Stimulated activated CD8-positive, alpha-beta memory T cell treated with anti-CD3 and anti-CD28 coated beads, Interleukin-4, amount 100 ng/mL, for 4 hours (primary cell): ENCODE measurements at regions not wholly inside any gene's neighbourhood (a gene's known extent, or its start where the extent isn't known, plus 50 kb on each side); places are given as distances from the start of the nearest gene placed in this dataset.
"Not testable (repeated sequence)": the region's sequence is repeated elsewhere in the genome, so short reads cannot be mapped to it uniquely, and the experiment has no call there.

Experiments
- DNase-seq, 2 donors: peaks; one replicate each; pipeline ENCODE4 v3.0.0-alpha.2; 2020; ENCODE audit warnings: low read depth in 2 of 2, low spot score in 1 of 2

DNA sequence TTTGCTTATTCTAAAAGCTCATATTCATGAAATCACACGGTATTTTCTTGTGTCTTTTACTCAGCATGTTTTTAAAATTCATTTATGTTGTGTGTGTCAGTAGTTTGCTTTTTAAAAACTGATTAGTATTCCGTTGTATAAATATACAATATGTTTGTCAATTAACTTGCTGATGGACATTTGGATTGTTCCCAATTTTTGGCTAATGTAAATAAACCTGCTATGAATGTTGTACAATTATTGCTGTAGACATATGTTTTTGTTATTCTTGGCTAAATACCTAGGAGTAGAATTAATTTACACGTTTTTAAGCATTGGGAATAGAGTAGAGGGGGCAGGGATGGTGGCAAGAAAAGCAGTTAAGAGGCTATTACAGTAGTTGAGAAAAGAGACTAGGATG lies 199.5 kb upstream of the CCL2 start:
- DNase-seq = no peak

GRCh38 chr17:34059423-34060220 lies 195.5 kb upstream of the CCL2 start:
- no peak for DNase-seq

DNA sequence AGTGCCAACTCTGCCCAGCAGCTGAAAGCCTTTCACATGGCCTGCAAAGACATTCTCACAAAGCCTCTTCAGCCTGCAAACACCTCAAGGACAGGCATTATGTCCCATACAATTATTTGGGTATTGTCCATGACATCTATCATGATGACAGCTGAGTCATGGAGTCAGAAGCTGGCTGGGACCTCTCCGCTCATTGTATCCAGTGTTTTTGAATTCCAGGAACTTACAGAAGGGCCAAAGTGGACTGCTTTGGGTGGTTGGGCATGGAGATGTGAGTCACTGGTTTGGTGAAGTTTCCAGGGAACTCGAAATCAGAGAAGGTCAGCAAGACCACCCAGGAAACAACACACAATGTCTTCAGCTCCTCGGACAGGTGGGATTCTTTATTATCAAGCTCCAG lies 188.6 kb upstream of the CCL2 start:
- no peak for DNase-seq

DNA sequence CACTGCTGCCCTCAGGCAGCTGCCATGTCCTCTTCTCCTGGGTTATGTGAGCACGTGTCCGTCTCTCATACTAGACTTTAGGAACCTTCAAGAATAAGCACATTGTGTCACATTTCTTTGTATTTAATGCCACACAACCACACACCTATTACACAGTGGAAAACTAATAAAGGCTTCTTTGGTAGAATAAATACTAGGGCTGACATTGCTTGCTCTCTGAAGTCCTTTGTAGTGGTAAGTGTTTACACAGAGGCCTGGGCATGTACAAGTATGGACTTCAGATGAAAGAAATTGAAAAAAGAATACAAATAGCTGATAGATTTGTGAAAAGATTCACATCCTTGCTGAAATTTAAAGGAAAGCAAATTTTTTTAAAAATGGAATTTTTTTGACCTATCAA lies 188.1 kb upstream of the CCL2 start:
- DNase-seq = no peak

- no peak for DNase-seq
Observed at GRCh38 chr17:34068571-34068970, 186.5 kb upstream of the CCL2 start.

GRCh38 chr17:34070712-34071111 lies 184.4 kb upstream of the CCL2 start:
- no peak for DNase-seq

GRCh38 chr17:34071886-34072420 lies 183.1 kb upstream of the CCL2 start:
- no peak for DNase-seq

- DNase-seq = no peak
Observed at GRCh38 chr17:34075076-34075475, 180.0 kb upstream of the CCL2 start.

- DNase-seq = no peak
Observed at GRCh38 chr17:34076743-34077631, 178.1 kb upstream of the CCL2 start.

GRCh38 chr17:34081269-34081668 lies 173.8 kb upstream of the CCL2 start:
- no peak for DNase-seq

GRCh38 chr17:34082404-34082803 lies 172.7 kb upstream of the CCL2 start:
- DNase-seq = no peak

DNA sequence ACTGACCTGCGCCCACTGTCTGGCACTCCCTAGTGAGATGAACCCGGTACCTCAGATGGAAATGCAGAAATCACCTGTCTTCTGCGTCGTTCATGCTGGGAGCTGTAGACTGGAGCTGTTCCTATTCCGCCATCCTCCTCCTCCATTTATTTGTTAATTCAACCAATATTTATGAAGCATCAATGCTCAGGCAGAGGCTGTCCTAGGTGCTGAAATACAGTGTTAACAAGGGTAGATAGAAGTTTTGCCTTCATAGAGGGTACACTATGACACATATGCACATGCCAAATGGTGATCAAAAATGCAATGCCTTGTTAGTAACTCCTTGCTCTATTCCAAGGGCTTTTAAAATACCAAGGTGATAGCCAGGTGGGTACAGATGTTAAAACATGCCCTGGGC lies 166.0 kb upstream of the CCL2 start:
- not testable (repeated sequence) for DNase-seq

- no peak for DNase-seq
Observed at GRCh38 chr17:34090593-34090992, 164.5 kb upstream of the CCL2 start.

GRCh38 chr17:34091975-34092374 lies 163.1 kb upstream of the CCL2 start:
- DNase-seq = no peak

DNA sequence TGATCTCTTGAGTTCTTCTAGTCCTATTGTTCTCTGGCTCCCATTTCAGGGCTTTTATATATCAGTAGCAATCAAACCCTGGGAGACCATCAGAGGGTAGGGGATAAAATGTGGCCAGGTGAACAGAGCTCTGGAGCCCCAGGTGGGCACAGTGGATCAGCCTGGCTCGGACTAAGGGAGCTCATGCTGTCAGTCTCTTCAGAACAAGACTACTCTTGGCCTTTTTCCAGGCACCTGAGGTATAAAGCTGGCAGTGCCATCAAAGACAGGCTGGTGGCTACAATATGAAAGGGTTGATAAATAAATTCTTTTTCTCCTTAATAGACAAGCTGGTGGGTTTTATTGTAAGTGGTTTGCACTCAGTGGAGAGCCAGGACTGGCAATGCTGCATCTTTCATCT lies 160.0 kb upstream of the CCL2 start:
- DNase-seq = no peak

GRCh38 chr17:34098699-34099098 lies 156.4 kb upstream of the CCL2 start:
- DNase-seq = no peak

GRCh38 chr17:34099859-34100515 lies 155.1 kb upstream of the CCL2 start:
- DNase-seq = no peak

GRCh38 chr17:34107019-34107418 lies 148.1 kb upstream of the CCL2 start:
- no peak for DNase-seq

- no peak for DNase-seq
Observed at GRCh38 chr17:34110315-34110714, 144.8 kb upstream of the CCL2 start.

- DNase-seq = no peak
Observed at GRCh38 chr17:34113089-34113488, 142.0 kb upstream of the CCL2 start.

DNA sequence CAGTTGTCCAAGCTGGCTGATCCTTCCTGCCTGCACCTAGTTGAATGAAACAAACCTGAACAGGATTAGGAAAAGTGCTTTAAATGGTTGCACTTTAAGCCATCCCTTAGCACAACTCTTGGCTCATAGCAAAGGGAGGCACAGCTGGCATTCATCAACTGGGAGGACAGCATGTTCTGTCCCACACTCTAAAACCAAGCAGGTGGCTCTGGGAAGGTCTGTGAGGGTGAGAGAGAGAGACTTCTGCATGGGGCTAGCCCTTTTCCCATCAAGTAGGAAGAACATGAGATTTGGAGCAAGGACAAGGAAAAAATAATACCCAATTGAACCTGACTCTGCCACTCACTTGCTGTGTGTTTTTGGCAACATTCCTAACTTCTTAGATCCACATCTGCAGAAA lies 140.9 kb upstream of the CCL2 start:
- DNase-seq = no peak

DNA sequence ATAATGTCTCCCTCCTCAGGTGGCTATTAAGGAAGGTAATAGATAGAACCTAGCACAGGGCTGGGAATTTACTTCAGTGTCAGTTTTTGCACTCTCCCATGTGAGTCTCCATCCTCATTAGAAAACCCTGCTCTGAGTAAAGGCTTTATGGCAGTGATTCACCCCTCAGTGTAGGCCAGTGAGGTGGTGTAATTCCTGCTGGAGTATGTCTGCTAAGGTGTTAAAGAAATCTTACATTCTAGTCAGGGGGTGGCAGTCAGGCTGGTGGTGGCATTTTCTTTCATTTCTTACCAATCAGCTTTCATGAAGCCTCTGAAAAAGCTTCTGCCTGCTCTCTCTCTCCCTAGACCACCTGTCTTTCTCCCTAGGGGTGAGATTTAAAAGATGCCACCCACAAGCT lies 138.8 kb upstream of the CCL2 start:
- no peak for DNase-seq
